GM23248 (cell line): ENCODE measurements at regions not wholly inside any gene's neighbourhood (a gene's known extent, or its start where the extent isn't known, plus 50 kb on each side); places are given as distances from the start of the nearest gene placed in this dataset.

Experiments
- DNase-seq: peaks from one replicate; pipeline ENCODE4 v3.0.0-alpha.2; 2015
- H2AFZ ChIP-seq: fragments of 200-600 bp; sonication (generic); 2 replicates; pipeline ENCODE4 v1.6.1; 2016; ENCODE audit warnings: antibody characterized with exemption
- H3F3A ChIP-seq: fragments of 200-600 bp; sonication (generic); 2 replicates; pipeline ENCODE4 v1.6.1; 2016; ENCODE audit warnings: mild to moderate bottlenecking, antibody characterized with exemption, mixed run types; ENCODE audit not compliant: insufficient read depth
- H3K27ac ChIP-seq: fragments of 200-600 bp; sonication (generic); 2 replicates; pipeline ENCODE4 v1.5.1; 2016; ENCODE audit warnings: mild to moderate bottlenecking
- H3K27me3 ChIP-seq: fragments of 200-600 bp; sonication (generic); replicated peaks from 2 replicates; pipeline ENCODE4 v1.6.1; 2016; ENCODE audit warnings: mild to moderate bottlenecking; ENCODE audit not compliant: insufficient read depth
- H3K36me3 ChIP-seq: fragments of 200-600 bp; sonication (generic); 2 replicates; pipeline ENCODE4 v1.6.1; 2016; ENCODE audit warnings: low read depth, mild to moderate bottlenecking
- H3K4me1 ChIP-seq: fragments of 200-600 bp; sonication (generic); 2 replicates; pipeline ENCODE4 v1.6.1; 2016; ENCODE audit warnings: mild to moderate bottlenecking; ENCODE audit not compliant: insufficient read depth
- H3K4me2 ChIP-seq: fragments of 200-600 bp; sonication (generic); one replicate; pipeline ENCODE4 v1.6.1; 2016; ENCODE audit warnings: mild to moderate bottlenecking; ENCODE audit not compliant: unreplicated experiment
- H3K4me3 ChIP-seq: fragments of 200-600 bp; sonication (generic); 2 replicates; pipeline ENCODE4 v1.5.1; 2016; ENCODE audit warnings: mild to moderate bottlenecking
- H3K79me2 ChIP-seq: fragments of 200-600 bp; sonication (generic); 2 replicates; pipeline ENCODE4 v1.6.1; 2016; ENCODE audit warnings: mild to moderate bottlenecking; ENCODE audit not compliant: insufficient read depth
- H3K9ac ChIP-seq: fragments of 200-600 bp; sonication (generic); 2 replicates; pipeline ENCODE4 v1.6.1; 2016; ENCODE audit warnings: mild to moderate bottlenecking
- H3K9me2 ChIP-seq: fragments of 200-600 bp; sonication (generic); 2 replicates; pipeline ENCODE4 v1.6.1; 2016; ENCODE audit warnings: mixed run types, mild to moderate bottlenecking, moderate library complexity; ENCODE audit not compliant: insufficient read depth
- H3K9me3 ChIP-seq: fragments of 200-600 bp; sonication (generic); one replicate; pipeline ENCODE4 v1.6.1; 2017; ENCODE audit warnings: low read depth
- H4K20me1 ChIP-seq: fragments of 200-600 bp; sonication (generic); 2 replicates; pipeline ENCODE4 v1.6.0; 2016; ENCODE audit not compliant: insufficient read depth
- EZH2 ChIP-seq: fragments of 200-600 bp; sonication (generic); IDR thresholded peaks from 2 replicates; pipeline ENCODE4 v1.6.1; 2018; ENCODE audit warnings: antibody characterized with exemption, mild to moderate bottlenecking; ENCODE audit not compliant: insufficient read depth, poor library complexity, severe bottlenecking
- EZH2phosphoT487 ChIP-seq: fragments of 200-600 bp; sonication (generic); IDR thresholded peaks from 2 replicates; pipeline ENCODE4 v1.6.1; 2018; ENCODE audit warnings: antibody characterized with exemption, moderate library complexity, mild to moderate bottlenecking, low read depth; ENCODE audit not compliant: insufficient read depth
- WGBS, 2 experiments: methylation state at CpG; one replicate each; pipeline ENCODE4 v1.1.6; 2015 to 2017; ENCODE audit warnings: low lambda C conversion rate in 2 of 2, low coverage in 1 of 2; ENCODE audit errors: missing lambda C conversion rate in 2 of 2; 5-methylcytosine and 5-hydroxymethylcytosine counted together
- in situ Hi-C: fragments of 300-500 bp; cut with MboI; formaldehyde crosslinking; loops from 2 replicates; pipeline ENCODE4 v1.15.0; 2020

DNA sequence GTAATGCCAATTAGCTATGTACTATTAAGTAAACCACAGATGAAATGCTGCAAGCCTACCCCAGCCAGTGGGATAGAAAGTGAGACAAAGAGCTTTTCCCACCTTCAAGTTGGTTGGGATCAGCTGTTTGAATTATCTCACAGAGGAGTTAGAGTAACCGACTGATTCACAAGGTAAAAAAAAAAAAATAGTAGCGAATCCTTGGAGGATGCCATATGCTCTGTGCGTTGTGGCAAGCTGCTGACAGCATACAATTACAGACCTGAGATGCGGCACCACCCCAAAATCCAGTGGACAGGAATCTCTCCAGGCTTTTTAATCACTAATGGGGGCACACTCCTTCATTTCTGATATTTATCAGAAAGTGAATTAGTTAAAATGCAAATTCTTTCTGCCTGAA, 157.0 kb upstream of the RMST start:
- Histone ChIP-seq H3K9me3 (no peaks in the 10 kb centered on the region), H3K9me2 (no peaks in the 10 kb centered on the region), H3K9ac (no peak overlapping the region), H3K4me3 (no peak overlapping the region), H3K36me3 (no peaks in the 10 kb centered on the region), H2AFZ (no peak overlapping the region), H3K27ac (no peak overlapping the region), H4K20me1 (no peaks in the 10 kb centered on the region), H3K79me2 (no peaks in the 10 kb centered on the region), H3F3A (no peaks in the 10 kb centered on the region), H3K4me2 (no peak overlapping the region), H3K27me3 (no peaks in the 10 kb centered on the region), H3K4me1 (no peaks in the 10 kb centered on the region)
- WGBS, 2 experiments, result 9 to 11% methylated on average over 4 of the region's 4 CpGs
- TF ChIP-seq EZH2 (no peak), EZH2phosphoT487 (no peak)
- DNase-seq, result no peak
- in situ Hi-C loops, result loop anchor here (10.0 to 25.0 kb wide), 2 partner anchors 301 to 718 kb away; no protein-coding TSS in a partner anchor

DNA sequence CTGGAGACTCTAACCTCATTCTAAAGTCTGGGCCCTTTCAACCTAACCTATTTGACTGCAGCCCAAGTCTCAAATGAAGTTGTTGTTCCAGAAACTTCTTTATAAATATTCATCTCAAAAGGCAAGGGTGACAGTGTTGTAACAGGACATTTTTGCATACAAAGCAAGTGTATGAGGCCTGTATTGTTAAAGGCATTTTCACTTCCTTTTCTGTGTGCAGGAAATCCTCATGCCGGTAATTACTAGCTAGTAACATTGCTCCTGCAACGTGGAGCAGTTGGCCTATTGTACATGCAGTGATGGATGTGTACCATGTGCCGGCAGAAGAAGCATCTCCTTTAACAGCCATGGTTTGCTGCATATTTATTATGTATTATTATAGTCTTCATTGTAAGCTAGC, 156.5 kb upstream of the RMST start:
- WGBS, 2 experiments, result 12 to 16% methylated on average over 3 of the region's 3 CpGs
- DNase-seq, result no peak

DNA sequence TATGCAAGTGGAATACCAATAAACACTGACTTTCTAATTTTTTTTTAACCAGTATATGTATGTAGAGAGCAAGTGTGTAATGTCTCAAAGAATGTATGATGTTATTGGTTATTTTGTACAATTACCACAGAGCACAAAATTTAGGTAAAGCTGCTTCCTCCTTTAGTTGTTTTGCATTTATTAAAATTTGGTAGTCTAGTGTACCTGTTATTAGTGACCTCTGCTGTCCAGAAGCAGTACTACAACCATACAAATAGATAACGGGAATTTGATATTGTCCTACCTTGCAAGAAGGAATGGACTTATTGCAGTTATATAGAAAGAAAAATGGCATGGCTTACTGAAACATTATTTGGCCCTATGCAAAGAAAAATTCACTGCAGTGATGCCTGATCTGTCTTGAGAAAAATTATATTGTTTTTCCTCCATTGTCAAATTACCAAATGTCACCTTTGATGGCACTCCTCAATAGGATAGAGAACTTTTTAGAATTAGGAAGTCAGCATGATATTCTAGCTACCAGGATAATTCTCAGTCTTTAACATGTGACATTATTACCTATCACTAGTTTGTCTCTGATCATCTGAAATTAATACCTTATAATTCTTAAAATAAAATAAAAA, 153.9 kb upstream of the RMST start:
- WGBS, 2 experiments, result 0 to 8% methylated on average over 1 of the region's 1 CpG

More for the DNA sequence above, 156.5 kb upstream of the RMST start:
- no peak overlapping the region for H3K4me3 ChIP-seq
- H3K79me2 ChIP-seq, result no peaks in the 10 kb centered on the region
- H4K20me1 ChIP-seq, result no peaks in the 10 kb centered on the region
- no peak for TF ChIP-seq EZH2
- TF ChIP-seq EZH2phosphoT487, result no peak
- H3K27me3 ChIP-seq, result no peaks in the 10 kb centered on the region
- no peak overlapping the region for H2AFZ ChIP-seq
- no peak overlapping the region for H3K9ac ChIP-seq
- in situ Hi-C loops, result loop anchor here (10.0 to 25.0 kb wide), 2 partner anchors 301 to 719 kb away; no protein-coding TSS in a partner anchor
- no peaks in the 10 kb centered on the region for H3F3A ChIP-seq
- H3K9me2 ChIP-seq, result no peaks in the 10 kb centered on the region
- H3K36me3 ChIP-seq, result no peaks in the 10 kb centered on the region
- no peaks in the 10 kb centered on the region for H3K4me1 ChIP-seq
- H3K27ac ChIP-seq, result no peak overlapping the region
- no peaks in the 10 kb centered on the region for H3K9me3 ChIP-seq
- no peak overlapping the region for H3K4me2 ChIP-seq

DNA sequence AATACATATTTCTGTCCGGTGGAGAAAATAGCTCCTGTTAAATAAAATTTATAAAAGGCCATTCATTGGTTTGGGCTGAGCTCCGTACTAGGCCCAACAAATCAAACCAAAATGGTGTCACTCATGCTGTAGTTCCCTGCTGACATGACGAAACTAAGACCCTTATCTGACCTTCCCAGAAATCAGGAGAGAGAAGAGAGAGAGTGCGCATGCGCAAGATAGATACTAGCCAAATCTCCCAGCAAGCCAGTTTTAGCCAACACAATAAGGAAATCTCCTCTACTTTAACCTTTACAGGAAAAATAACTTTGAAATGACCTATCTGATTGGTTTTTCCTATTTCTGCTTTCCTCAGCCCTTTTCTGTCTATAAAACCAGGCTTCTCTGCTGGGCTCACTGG, 152.7 kb upstream of the RMST start:
- H4K20me1 ChIP-seq, result no peaks in the 10 kb centered on the region
- H3K4me3 ChIP-seq, result no peak overlapping the region
- in situ Hi-C loops, result loop anchor here (10.0 to 25.0 kb wide), 2 partner anchors 305 to 723 kb away; no protein-coding TSS in a partner anchor
- no peak overlapping the region for H2AFZ ChIP-seq
- H3K9ac ChIP-seq, result no peak overlapping the region
- H3K27ac ChIP-seq, result no peak overlapping the region
- no peak overlapping the region for H3K4me2 ChIP-seq
- no peaks in the 10 kb centered on the region for H3K9me3 ChIP-seq
- no peaks in the 10 kb centered on the region for H3F3A ChIP-seq
- no peak for TF ChIP-seq EZH2phosphoT487
- no peak for TF ChIP-seq EZH2
- H3K4me1 ChIP-seq, result no peaks in the 10 kb centered on the region
- no peaks in the 10 kb centered on the region for H3K79me2 ChIP-seq
- no peaks in the 10 kb centered on the region for H3K9me2 ChIP-seq
- WGBS, 2 experiments, result 48 to 49% methylated on average over 5 of the region's 5 CpGs
- H3K36me3 ChIP-seq, result no peaks in the 10 kb centered on the region
- DNase-seq, result no peak
- H3K27me3 ChIP-seq, result 0 out of 2 replicates have a peak, but pooled peaks cover 4% of the 10 kb centered on the region

More for the DNA sequence above, 153.9 kb upstream of the RMST start:
- Histone ChIP-seq H3K4me3 (no peak overlapping the region), H2AFZ (no peak overlapping the region), H3K79me2 (no peaks in the 10 kb centered on the region), H3K9ac (no peak overlapping the region), H3K4me2 (no peak overlapping the region), H3K4me1 (no peaks in the 10 kb centered on the region), H3K9me3 (no peaks in the 10 kb centered on the region), H3K27me3 (0 out of 2 replicates have a peak, but pooled peaks cover 4% of the 10 kb centered on the region), H3F3A (no peaks in the 10 kb centered on the region), H4K20me1 (no peaks in the 10 kb centered on the region), H3K36me3 (no peaks in the 10 kb centered on the region), H3K9me2 (no peaks in the 10 kb centered on the region), H3K27ac (no peak overlapping the region)
- in situ Hi-C loops, result loop anchor here (10.0 to 25.0 kb wide), 2 partner anchors 304 to 721 kb away; no protein-coding TSS in a partner anchor
- peak; percentile 36 for DNase-seq
- TF ChIP-seq EZH2, result no peak
- TF ChIP-seq EZH2phosphoT487, result no peak
